HL-60/S4 treated with phorbol 12-myristate 13-acetate at 8.2 ng/mL for 4 days and 3 days (cell line): ENCODE measurements at regions not wholly inside any gene's neighbourhood (a gene's known extent, or its start where the extent isn't known, plus 50 kb on each side); places are given as distances from the start of the nearest gene placed in this dataset.
"Not testable (repeated sequence)": the region's sequence is repeated elsewhere in the genome, so short reads cannot be mapped to it uniquely, and the experiment has no call there.

Experiments
- in situ Hi-C: fragments of 300-500 bp; cut with MboI; formaldehyde crosslinking; loops from 2 replicates; pipeline ENCODE4 v1.15.0; 2022; ENCODE audit warnings: low sequenced_read_pairs

DNA sequence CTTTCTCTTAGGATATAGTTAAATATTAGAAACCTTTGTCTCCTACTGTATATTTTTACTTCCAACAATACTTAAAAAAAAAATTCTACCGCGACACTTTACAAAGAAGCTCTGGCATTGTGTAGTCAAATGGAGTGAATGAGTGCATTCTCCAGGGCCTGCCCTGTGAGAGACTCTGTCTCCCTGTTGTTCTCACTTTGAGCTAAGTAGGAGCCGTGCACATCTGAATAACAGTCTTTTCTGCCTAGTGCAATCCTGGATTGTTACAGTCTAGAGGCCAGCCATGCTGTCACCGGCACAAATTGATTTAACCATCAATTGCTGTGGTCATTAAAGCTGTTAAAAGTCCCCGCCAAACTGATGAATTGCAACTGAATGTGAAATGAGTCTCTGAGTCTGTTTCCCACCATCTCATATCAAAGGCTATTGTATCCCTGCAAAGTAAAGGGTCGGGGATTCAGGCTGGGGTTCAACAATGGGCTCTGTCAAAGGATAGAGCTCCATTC, 156.0 kb downstream of the RFPL4B start:
- in situ Hi-C loops: no loop called here

DNA sequence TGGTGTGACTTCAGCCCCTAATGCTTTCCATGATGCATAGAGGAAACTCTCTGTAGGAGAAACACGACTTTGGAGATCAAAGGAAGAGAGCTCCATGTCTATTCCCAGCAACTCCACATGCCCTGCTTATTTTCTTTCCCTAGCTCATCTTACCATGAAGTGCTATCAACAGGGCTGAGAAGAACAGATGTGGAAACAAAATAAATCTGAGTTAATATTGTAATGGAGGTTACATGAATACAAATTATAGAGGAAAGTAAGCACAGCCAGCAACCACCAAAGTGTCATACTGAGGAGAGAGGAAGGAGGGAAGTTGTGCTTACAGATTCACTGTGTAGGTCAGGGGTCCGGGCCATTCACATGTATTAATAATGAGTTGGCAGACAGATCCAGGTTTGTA, 157.5 kb downstream of the RFPL4B start:
- in situ Hi-C loops: no loop called here

DNA sequence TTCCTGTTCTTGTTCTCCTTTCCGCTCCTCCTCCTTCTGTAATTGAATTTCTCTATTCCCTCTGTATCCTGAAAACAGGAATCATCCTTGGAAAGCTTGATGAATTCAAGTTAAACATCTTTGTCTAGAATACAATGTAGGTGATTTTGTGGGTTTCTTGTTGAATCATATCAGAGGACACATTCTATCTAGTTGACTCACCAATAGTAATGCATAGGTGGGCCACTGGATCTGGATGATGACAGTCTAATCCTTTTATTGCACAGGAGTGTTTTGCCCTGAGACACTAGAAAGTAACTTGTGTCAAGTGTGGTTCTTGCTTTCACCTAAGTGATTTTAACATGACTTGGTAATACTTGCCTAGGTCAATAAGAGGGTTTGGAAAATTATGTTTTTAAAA, 164.3 kb downstream of the RFPL4B start:
- in situ Hi-C loops: no loop called here

DNA sequence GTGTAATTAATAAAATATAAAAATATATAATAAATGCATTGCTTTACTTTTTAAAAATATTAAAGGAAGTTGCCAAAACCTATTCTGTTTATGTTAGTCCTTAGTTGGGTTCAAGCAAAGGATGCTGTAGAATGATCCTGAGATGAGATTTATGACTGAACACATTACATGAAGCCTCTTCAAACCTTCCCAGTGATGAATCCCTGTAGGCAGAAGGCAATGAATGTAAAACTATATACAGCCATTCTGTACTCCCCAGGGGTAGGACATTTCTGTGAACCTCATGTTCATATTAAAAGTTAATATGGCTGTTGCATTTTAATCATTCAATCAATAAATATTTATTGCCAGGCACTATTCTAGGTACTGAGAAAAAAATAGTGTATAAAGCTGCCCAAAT, 166.0 kb downstream of the RFPL4B start:
- in situ Hi-C loops: no loop called here

DNA sequence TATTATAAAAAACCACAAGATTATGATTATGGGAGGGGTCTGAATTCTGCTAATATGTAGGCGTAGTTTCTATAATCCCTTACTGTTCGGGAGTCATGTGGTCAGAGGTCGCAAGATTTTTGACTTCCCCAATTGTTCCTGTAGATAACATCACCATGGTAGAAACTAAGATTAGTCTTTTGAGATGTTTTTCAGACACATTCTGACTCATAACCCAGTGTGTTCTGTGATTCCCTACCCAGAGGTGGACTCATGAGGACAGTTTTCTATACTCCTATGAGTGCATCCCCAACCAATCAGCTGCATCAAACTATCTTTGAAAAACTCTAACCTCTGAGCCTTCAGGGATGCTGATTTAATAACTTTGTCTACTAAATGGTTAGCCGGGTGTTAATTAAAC, 175.5 kb downstream of the RFPL4B start:
- in situ Hi-C loops: no loop called here

DNA sequence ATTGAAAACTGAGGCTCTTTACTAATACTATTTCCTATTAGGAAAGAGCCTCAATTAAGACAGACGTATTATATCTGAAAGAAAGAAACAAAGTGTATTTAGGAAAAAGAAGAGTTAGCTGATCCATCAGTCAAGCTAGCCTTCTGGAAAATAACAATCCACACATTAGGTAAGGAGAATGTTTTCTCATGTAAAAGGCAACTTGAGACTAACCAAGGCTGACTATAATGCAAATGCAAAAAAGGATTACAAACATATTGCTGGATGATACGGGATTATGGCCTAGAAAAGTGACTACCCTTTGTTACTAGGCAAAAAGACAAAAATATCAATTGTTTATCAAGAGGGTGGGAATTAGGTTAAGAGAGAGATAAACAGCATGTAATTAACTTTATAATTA, 176.9 kb downstream of the RFPL4B start:
- in situ Hi-C loops: no loop called here

DNA sequence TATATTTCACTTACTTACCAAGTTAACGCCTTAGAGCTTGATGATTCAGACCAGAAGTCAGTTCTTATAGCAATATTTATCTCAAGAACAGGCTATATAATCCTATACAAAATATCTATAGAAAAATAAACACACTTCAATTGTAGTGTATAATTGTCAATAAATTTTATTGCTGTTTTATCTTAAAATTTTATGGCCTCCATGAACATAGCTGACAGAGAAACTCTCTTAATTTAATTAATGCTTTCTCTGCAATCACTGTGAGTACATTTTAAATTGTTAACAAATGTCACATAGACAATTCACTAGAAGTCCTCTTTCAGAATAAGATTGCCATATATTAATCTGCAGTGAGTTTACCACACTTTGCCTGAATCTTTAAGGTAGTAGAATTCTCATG, 178.6 kb downstream of the RFPL4B start:
- in situ Hi-C loops: no loop called here

DNA sequence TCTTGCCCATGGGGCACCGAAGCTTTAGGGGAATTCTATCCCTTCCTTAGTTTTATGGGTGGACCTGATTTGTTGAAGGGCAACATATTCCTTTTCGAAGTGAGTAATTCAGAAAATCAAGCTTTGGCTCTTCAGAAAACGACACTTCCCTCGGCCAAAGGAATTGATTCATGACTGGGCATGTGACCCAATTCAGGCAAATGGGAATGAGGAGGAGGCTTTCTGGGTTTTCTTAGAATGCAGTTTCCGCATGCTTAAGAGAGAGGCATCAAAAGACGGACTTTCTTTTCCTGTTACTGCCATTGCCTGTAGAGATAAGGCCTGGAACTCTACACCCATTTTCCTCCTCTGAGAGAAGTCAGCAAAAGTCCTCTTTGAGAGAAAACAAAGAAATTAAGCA, 179.5 kb downstream of the RFPL4B start:
- in situ Hi-C loops: no loop called here

DNA sequence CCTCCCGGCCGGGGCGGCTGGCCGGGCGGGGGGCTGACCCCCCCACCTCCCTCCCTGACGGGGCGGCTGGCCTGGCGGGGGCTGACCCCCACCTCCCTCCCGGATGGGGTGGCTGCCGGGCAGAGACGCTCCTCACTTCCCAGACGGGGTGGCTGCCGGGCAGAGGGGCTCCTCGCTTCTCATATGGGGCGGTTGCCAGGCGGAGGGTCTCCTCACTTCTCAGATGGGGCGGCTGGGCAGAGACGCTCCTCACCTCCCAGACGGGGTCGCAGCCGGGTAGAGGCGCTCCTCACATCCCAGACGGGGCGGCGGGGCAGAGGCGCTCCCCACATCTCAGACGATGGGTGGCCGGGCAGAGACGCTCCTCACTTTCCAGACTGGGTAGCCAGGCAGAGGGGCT, 181.2 kb downstream of the RFPL4B start:
- in situ Hi-C loops: not testable (repeated sequence)

DNA sequence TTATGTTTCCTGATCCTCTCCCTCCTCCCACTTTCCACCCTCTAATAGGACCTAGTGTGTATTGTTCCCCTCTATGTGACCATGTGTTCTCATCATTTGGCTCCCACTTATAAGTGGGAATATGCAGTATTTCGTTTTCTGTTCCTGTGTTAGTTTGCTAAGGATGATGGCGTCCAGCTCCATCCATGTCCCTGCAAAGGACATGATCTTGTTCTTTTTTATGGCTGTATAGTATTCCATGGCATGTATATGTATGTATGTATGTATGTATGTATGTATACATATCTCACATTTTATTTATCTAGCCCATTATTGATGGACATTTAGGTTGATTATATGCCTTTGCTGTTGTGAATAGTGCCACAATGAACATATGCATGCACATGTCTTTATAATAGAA, 188.7 kb downstream of the RFPL4B start:
- in situ Hi-C loops: no loop called here

DNA sequence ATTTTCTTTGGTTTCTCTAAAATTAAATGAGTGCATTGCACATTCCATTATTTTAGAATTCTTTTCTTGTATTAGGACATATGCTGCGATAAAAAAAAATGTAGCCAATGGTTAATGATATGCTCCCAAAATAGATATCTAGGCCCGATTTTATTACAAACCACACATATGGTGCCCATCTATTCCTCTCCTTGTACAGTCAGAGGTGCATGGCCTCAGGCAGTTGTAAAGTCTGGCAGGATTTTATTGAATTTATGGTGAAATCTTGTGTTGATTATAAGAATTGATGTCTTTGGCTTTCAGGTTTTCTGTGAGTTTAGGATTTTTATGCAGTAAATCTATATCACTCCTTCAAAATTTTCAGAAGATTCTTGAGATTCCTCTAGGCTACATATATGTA, 192.2 kb downstream of the RFPL4B start:
- in situ Hi-C loops: no loop called here

DNA sequence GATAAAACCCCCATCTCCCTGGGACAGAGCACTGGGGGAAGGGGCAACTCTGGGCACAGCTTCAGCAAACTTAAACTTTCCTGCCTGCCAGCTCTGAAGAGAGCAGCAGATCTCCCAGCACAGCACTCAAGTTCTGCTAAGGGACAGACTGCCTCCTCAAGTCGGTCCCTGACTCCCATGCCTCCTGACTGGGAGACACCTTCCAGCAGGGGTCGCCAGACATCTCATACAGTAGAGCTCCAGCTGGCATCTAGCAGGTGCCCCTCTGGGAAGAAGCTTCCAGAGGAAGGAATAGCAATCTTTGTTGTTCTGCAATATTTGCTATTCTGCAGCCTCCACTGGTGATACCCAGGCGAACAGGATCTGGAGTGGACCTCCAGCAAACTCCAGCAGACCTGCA, 194.7 kb downstream of the RFPL4B start:
- in situ Hi-C loops: not testable (repeated sequence)

DNA sequence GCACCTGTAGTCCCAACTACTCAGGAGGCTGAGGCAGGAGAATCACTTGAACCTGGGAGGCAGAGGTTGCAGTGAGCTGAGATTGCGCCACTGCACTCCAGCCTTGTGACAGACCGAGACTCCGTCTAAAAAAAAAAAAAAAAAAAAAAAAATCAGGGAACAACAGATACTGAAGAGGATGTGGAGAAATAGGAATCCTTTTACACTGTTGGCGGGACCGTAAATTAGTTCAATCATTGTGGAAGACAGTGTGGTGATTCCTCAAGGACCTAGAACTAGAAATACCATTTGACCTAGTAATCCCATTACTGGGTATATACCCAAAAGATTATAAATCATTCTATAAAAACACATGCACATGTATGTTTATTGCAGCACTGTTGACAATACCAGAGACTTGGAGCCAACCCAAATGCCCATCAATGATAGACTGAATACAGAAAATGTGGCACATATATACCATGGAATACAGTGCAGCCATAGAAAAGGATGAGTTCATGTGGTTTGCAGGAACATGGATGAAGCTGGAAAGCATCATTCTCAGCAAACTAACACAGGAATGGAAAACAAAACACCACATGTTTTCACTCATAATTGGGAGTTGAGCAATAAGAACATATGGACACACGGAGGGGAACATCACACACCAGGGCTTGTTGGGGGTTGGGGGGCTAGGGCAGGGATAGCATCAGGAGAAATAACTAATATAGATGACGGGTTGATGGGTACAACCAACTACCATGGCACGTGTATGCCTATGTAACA, 200.4 kb downstream of the RFPL4B start:
- in situ Hi-C loops: not testable (repeated sequence)

DNA sequence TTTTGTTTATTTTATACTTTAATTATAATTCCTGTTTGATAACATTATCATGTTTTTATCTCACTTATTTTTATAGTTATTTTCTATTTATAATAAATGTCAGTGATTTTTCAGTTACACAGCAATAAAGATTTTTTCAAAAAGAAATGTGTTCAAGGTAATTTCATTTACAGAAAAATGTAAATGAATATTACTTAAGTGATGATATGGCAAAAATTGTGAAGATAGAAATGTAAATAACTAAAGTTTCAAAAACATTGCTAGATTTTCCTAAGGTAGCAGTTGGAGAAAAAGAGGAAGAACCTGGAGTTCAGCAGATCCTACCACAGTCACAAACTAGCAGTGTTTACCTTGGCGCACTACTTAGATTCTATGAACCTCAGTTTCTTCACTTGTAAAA, 202.6 kb downstream of the RFPL4B start:
- in situ Hi-C loops: no loop called here

DNA sequence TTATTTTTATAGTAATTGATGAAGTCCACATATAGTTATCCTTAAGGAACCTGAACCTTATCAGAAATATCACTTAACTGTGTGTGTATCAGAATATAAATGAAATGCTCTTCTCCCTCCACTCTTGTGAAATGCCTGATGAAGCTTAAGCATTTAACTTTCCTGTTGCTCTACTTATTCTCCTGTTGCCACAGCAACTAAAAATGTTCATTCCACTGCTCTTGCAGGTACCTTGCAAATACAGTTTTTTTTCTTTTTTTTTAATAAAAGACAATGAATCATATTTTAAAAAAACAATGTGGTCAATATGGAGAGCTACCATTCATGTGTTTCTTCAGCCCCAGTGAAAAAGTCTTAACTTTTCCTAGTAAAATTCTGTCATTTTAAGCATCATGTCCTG, 210.3 kb downstream of the RFPL4B start:
- in situ Hi-C loops: no loop called here

DNA sequence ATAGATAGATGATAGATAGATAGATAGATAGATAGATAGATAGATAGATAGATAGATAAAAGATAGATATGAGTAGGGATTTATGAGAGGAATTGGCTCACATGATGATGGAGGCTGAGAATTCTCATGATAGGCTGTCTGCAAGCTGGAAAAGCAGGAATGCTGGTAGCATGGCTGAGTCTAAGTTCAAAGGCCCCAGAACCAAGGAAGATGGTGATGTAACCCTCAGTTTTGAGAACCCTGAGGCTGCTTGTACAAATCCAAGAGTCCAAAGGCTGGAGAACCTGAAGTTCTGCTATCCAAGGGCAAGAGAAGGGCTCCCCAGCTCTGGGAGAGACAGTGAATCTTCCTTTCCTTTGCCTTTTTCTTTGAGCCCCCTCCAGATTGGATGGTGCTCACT, 210.8 kb downstream of the RFPL4B start:
- in situ Hi-C loops: no loop called here

DNA sequence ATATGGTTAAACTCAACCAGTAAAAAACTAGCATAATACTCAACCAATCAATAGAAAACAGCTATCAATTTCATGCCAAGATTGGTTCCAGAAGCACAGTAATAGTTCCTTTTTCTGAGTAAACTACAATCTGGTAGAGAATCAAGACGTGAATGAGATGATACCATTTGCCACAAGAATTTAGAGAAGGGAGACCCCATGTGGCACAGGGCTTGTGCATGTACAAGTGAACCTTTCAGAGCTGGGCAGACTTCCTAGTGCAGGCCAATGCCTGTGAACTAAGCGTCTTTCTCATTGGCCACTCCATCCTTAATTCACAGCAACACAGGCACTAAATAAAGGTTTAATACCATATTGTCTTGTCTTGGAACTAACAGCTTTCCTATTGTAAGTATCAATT, 213.5 kb downstream of the RFPL4B start:
- in situ Hi-C loops: no loop called here

DNA sequence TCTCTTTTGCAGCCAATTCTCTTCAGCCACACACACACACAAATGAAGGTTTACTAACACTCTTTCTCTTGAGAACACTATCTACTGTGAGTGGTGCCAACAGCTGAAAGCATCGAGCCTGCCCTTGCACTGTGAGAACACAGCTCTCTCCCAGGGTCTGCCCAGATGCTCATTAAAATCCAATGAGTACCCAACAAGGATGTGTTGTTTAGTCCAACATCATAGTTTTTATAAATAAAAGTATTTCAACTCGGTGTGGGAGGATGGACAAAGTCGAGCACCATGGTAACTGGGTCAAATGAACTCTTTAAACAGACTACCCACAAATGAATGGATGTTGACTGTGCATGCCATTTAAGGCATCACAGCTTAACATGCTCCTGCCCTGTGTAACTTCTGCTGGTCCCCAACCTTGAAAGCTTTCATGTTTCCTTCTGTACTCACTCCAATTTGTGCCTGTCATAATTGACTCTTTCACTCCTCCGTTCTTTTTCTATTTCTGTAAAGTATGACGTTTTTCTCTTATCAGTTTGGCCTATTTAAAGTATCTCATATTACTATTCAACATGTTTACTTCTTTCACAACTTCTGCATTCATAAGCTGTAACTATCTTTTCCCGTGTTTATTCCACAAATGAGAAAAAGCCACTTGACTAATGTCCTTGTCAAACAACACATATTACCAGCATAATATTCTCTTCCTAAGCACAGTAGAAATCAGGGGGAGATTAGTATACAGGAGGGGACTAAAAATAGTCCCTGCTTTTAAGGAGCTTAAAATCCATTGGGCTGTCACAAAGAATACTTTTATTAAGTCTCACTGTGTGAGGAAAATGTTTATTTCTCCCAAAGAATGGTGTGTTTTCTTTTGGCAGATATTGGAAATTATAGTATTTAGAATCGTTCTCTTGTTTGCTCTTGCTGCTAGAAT, 215.4 kb downstream of the RFPL4B start:
- in situ Hi-C loops: no loop called here

DNA sequence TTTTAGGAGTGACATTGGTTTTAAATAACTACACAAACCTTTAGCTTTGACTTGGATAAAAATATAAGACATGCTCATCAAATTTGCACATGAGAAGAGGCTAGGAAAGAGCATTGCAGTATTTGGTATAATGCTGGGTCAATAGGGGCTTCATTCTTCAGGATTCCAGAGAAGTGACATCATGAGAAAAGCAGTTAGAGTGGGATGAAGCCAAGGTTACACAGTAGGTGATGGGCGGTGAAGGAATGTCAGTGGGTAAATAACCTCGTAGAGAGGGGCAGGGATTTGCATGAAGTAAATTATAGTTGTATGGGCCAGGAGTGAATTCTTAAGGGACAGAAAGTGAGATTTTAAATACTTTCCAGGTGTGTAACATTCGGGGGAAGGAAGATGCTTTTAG, 216.2 kb downstream of the RFPL4B start:
- in situ Hi-C loops: no loop called here

DNA sequence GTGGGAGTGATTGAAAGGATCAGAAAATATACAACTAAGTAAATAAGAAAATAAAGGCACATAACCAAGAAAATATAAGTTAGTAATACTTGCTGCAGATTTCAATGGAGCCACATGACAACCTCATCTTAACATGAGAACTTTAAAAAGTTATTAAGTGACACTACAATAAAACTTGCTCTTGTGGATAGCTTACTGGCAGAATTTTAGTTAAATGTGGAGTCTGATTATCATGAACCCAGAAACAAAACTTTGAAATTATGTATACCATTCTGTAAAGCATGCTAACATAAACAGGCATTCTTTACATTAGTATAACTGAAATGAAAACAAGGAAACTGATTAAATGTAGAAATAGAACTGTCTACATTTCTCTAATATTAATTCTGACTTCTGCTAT, 220.9 kb downstream of the RFPL4B start:
- in situ Hi-C loops: no loop called here

DNA sequence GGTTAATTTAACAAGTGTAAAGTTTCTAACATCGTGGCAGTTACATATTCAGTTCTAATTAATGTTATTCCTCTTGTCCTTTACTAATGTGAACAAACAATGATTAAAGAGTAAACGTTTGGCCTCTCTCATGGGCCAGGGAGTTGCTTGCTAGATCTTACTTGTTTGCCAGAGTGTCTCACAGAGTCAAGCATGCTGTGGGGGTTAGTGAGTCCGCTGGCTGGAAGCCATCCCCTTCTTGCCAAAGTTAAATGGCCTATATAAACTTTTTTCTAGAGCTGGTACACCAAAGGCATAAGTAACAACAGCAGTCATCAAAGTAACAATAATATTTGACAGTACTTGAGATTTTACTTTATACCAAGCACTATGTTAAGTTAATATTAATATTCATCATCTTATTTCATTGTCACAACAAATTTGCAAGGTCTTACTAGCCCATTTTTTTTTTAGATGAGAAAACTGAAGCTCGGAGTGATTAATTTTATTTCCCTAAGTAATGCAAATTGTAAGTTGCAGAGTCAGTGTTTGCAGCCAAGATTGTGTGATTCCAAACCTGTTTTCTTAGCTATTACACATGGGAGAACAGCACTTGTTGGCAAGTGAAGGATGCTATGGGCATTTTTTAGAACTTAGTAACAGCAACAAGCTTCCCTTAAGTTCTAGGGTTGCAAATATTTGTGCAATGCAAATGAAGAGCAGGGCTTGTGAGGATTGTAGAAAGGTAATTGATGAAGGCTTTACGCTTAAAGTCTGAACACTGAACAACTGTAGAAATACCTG, 224.5 kb downstream of the RFPL4B start:
- in situ Hi-C loops: no loop called here
